ENCODE measurements at regions not wholly inside any gene's neighbourhood (a gene's known extent, or its start where the extent isn't known, plus 50 kb on each side); places are given as distances from the start of the nearest gene placed in this dataset.
A peak's percentile ranks its signal among the peaks of the same experiment; 100 is the strongest.

- Histone ChIP-seq H2BK5ac (ENCODE audit: low read depth, low read length) (no peak overlapping the region), H2BK12ac (ENCODE audit: low read depth, low read length) (no peak overlapping the region), H3K4me2 (ENCODE audit: insufficient read depth in 1 of 2, low read depth in 2 of 2, low read length in 2 of 2) (no peak overlapping the region), H2AFZ (ENCODE audit: low read length) (no peak overlapping the region), H3K56ac (replicated peaks; ENCODE audit: insufficient read length, low read depth, low read length) (no peak overlapping the region), H4K5ac (ENCODE audit: insufficient read length, low read depth, low read length) (no peak overlapping the region), H3K14ac (ENCODE audit: insufficient read length) (no peak overlapping the region), H3K23ac (ENCODE audit: insufficient read length) (no peak overlapping the region), H3K27me3 (replicated peaks in 1 of 4; ENCODE audit: control insufficient read depth in 3 of 4, extremely low read depth in 1 of 4, insufficient read depth in 3 of 4, low read length in 3 of 4) (no peaks in the 10 kb centered on the region), H3K79me1 (ENCODE audit: low read depth, low read length) (no peaks in the 10 kb centered on the region), H3K27ac (ENCODE audit: low read depth, low read length) (no peak overlapping the region), H2BK120ac (replicated peaks; ENCODE audit: low read depth, low read length) (no peak overlapping the region), H2BK20ac (ENCODE audit: low read length) (no peak overlapping the region), H3K9ac (replicated peaks in 1 of 4; ENCODE audit: extremely low read depth in 1 of 4, low read depth in 3 of 4, low read length in 3 of 4) (no peak overlapping the region), H2AK5ac (ENCODE audit: low read depth, low read length) (no peak overlapping the region), H3K23me2 (ENCODE audit: low read depth, low read length) (no peaks in the 10 kb centered on the region), H4K91ac (replicated peaks; ENCODE audit: insufficient read length, low read length) (no peak overlapping the region), H2BK15ac (ENCODE audit: low read length) (no peak overlapping the region), H3K4me1 (replicated peaks in 1 of 4; ENCODE audit: control insufficient read depth in 3 of 4, insufficient read depth in 4 of 4, low read length in 3 of 4) (no peaks in the 10 kb centered on the region; a peak in 1 of 7 replicates), H3K4me3 (ENCODE audit: extremely low read depth in 1 of 4, insufficient read depth in 2 of 4, low read depth in 3 of 4, low read length in 4 of 4) (no peak overlapping the region), H3K36me3 (ENCODE audit: control insufficient read depth in 2 of 4, insufficient read depth in 4 of 4, low read length in 3 of 4) (no peaks in the 10 kb centered on the region), H4K8ac (ENCODE audit: extremely low read depth, insufficient read depth, low read length) (no peak overlapping the region), H3K18ac (ENCODE audit: extremely low read depth, low read length) (no peak overlapping the region), H4K20me1 (replicated peaks in 1 of 2; ENCODE audit: control insufficient read depth in 1 of 2, insufficient read depth in 2 of 2, low read length in 2 of 2) (no peaks in the 10 kb centered on the region), H3K9me3 (ENCODE audit: insufficient read depth in 2 of 2, low read depth in 1 of 2, low read length in 1 of 2) (peaks cover 5% of the 10 kb centered on the region in 2 experiments; a peak in 3 of 4 replicates), H3K4ac (replicated peaks; ENCODE audit: insufficient read length, low read depth, low read length) (no peak overlapping the region), H3K79me2 (ENCODE audit: control insufficient read depth in 1 of 2, insufficient read depth in 2 of 2, low read length in 2 of 2) (no peaks in the 10 kb centered on the region)
- WGBS, 2 experiments (ENCODE audit: extremely low coverage in 1 of 2, insufficient coverage in 1 of 2, insufficient read length in 1 of 2, insufficient replicate concordance in 2 of 2, low coverage in 1 of 2, low lambda C conversion rate in 2 of 2, missing lambda C conversion rate in 1 of 2), result 87% methylated on average over 2 of the region's 2 CpGs; no CpG with 5 or more reads in 1 of the 2 experiments
- POLR2A ChIA-PET (ENCODE audit: partially characterized antibody), result no interaction called here
- no peak for TF ChIP-seq TAF1 (IDR thresholded peaks at IDR 0.05; ENCODE audit: low read depth, low read length)
- peak; percentile 38; the same call in 1 of the 2 replicates for TF ChIP-seq KDM1A (IDR thresholded peaks at IDR 0.05; ENCODE audit: borderline replicate concordance, low read length)
- CTCF ChIA-PET (ENCODE audit: partially characterized antibody), result no interaction called here
- DNase-seq (ENCODE audit: low read depth in 1 of 2, low spot score in 2 of 2) (no peak), FAIRE-seq (no peak)
These were observed 131.2 kb downstream of the PFKFB3 start for GRCh38 chr10:6333973-6334372.

Measured in H1 (cell line).